Endodermal cell (in vitro differentiated cells): ENCODE measurements at regions not wholly inside any gene's neighbourhood (a gene's known extent, or its start where the extent isn't known, plus 50 kb on each side); places are given as distances from the start of the nearest gene placed in this dataset.

Experiments
- DNase-seq: peaks from one replicate; pipeline ENCODE4 v3.0.0-alpha.2; 2017
- H3K27ac ChIP-seq: 2 replicates; pipeline ENCODE4 v1.5.1; 2013; ENCODE audit warnings: mild to moderate bottlenecking, low read depth, low read length, moderate library complexity
- H3K27me3 ChIP-seq: 2 replicates; pipeline ENCODE4 v1.6.1; 2013; ENCODE audit warnings: mild to moderate bottlenecking, low read length, moderate library complexity; ENCODE audit not compliant: insufficient read depth, control insufficient read depth, poor library complexity, severe bottlenecking
- H3K36me3 ChIP-seq: 2 replicates; pipeline ENCODE4 v1.7.0; 2013; ENCODE audit warnings: mild to moderate bottlenecking, low read length, moderate library complexity; ENCODE audit not compliant: control insufficient read depth, insufficient read depth
- H3K4me1 ChIP-seq: one replicate; pipeline ENCODE4 v1.7.0; 2013; ENCODE audit warnings: low read length; ENCODE audit not compliant: control insufficient read depth, insufficient read depth
- H3K4me3 ChIP-seq: 2 replicates; pipeline ENCODE4 v1.5.1; 2013; ENCODE audit warnings: mild to moderate bottlenecking, low read length, moderate library complexity
- H3K9ac ChIP-seq: 2 replicates; pipeline ENCODE4 v1.6.1; 2013; ENCODE audit warnings: mild to moderate bottlenecking, low read length, moderate library complexity; ENCODE audit not compliant: poor library complexity, severe bottlenecking; ENCODE audit errors: extremely low read depth
- H3K9me3 ChIP-seq: 2 replicates; pipeline ENCODE4 v1.6.1; 2013; ENCODE audit warnings: mild to moderate bottlenecking, low read length, moderate library complexity; ENCODE audit not compliant: control insufficient read depth
- H3K27ac Mint-ChIP-seq: 2 replicates; pipeline ENCODE4 v1.8.0; 2020; ENCODE audit warnings: mixed read lengths
- H3K27me3 Mint-ChIP-seq: 2 replicates; pipeline ENCODE4 v1.8.0; 2021; ENCODE audit warnings: mild to moderate bottlenecking, mixed read lengths; ENCODE audit not compliant: insufficient read depth
- H3K36me3 Mint-ChIP-seq: 2 replicates; pipeline ENCODE4 v1.8.0; 2020; ENCODE audit warnings: low read depth, mixed read lengths
- H3K4me1 Mint-ChIP-seq: 2 replicates; pipeline ENCODE4 v1.8.0; 2020; ENCODE audit warnings: mixed read lengths
- H3K4me3 Mint-ChIP-seq: 2 replicates; pipeline ENCODE4 v1.8.0; 2020; ENCODE audit warnings: mild to moderate bottlenecking, moderate library complexity, mixed read lengths
- H3K9me3 Mint-ChIP-seq: 2 replicates; pipeline ENCODE4 v1.8.0; 2020; ENCODE audit warnings: mild to moderate bottlenecking, mixed read lengths
- WGBS, 2 experiments: methylation state at CpG; one replicate each; pipeline versions ENCODE4 v1.1.5 to v1.1.7; 2013; ENCODE audit warnings: missing lambda C conversion rate in 2 of 2, mixed read lengths in 1 of 2; ENCODE audit not compliant: insufficient coverage in 1 of 2, insufficient read length in 1 of 2; 5-methylcytosine and 5-hydroxymethylcytosine counted together
- TF ChIP-seq, protein P1 (sequence below): fragments of 200-600 bp; sonication (generic); conservative IDR thresholded peaks from 2 replicates; pipeline ENCODE4 v1.5.0; 2021; ENCODE audit warnings: antibody characterized with exemption, mild to moderate bottlenecking

DNA sequence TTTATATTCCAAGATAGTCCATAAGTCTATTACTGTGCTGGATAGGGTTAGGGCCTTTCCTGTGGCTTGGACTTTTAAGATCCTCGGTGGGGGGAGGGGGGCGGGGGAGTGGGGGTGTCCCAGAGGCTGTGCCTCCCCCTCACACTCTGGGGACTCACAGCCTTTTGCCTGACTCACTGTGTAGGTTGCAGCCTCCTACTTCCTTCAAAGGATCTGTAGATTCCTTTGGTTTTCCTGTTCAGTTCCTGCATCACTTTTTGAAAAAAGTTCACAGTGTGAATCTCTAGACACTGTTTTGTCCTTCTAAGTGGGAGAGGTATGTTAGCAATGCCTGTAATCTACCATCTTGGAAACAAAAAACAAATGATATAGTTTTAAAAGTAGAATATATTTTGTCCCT lies 999.9 kb downstream of the GLUD2 start:
- no peaks in the 10 kb centered on the region for H3K4me1 Mint-ChIP-seq
- H3K4me3 Mint-ChIP-seq, result no peak overlapping the region
- no peaks in the 10 kb centered on the region for H3K9me3 ChIP-seq
- H3K4me3 ChIP-seq, result no peak overlapping the region
- H3K9me3 Mint-ChIP-seq, result peaks cover 28% of the 10 kb centered on the region
- H3K36me3 ChIP-seq, result no peaks in the 10 kb centered on the region
- no peak overlapping the region for H3K9ac ChIP-seq
- WGBS, 2 experiments, result no CpG with 5 or more reads among the region's 2 CpGs
- no peak for DNase-seq
- H3K27me3 Mint-ChIP-seq, result no peaks in the 10 kb centered on the region
- H3K27me3 ChIP-seq, result no peaks in the 10 kb centered on the region
- H3K4me1 ChIP-seq, result no peaks in the 10 kb centered on the region
- no peak overlapping the region for H3K27ac Mint-ChIP-seq
- H3K36me3 Mint-ChIP-seq, result no peaks in the 10 kb centered on the region
- TF ChIP-seq, protein P1, sequence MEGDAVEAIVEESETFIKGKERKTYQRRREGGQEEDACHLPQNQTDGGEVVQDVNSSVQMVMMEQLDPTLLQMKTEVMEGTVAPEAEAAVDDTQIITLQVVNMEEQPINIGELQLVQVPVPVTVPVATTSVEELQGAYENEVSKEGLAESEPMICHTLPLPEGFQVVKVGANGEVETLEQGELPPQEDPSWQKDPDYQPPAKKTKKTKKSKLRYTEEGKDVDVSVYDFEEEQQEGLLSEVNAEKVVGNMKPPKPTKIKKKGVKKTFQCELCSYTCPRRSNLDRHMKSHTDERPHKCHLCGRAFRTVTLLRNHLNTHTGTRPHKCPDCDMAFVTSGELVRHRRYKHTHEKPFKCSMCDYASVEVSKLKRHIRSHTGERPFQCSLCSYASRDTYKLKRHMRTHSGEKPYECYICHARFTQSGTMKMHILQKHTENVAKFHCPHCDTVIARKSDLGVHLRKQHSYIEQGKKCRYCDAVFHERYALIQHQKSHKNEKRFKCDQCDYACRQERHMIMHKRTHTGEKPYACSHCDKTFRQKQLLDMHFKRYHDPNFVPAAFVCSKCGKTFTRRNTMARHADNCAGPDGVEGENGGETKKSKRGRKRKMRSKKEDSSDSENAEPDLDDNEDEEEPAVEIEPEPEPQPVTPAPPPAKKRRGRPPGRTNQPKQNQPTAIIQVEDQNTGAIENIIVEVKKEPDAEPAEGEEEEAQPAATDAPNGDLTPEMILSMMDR, result no peak
- no peak overlapping the region for H3K27ac ChIP-seq

DNA sequence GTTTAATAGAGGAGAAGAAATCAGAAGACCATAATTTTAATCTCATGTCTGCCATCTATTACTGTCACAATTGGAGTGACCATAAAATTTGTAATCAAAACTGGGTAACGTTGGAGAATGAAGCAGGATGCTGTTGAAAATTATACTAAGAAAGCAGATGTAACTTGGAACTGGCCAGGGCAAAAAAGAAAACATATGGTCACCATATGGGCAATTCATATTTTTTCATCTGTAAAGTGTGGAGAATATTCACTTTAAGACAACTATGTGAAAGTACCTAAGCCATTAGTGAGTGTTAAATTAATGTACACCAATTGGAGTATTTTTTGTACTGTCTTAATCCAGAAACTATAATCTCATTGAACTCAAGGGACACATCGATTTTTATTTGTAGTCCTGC lies 1008.0 kb downstream of the GLUD2 start:
- DNase-seq, result no peak
- no peak overlapping the region for H3K4me3 ChIP-seq
- Mint-ChIP-seq H3K27ac (no peak overlapping the region), H3K4me3 (no peak overlapping the region), H3K27me3 (no peaks in the 10 kb centered on the region), H3K36me3 (no peaks in the 10 kb centered on the region), H3K9me3 (peaks cover 7% of the 10 kb centered on the region), H3K4me1 (no peaks in the 10 kb centered on the region)
- TF ChIP-seq, protein P1, result no peak
- H3K27ac ChIP-seq, result no peak overlapping the region
- 96% methylated on average over 2 of the region's 2 CpGs; no CpG with 5 or more reads in 1 of the 2 experiments for WGBS, 2 experiments
- no peaks in the 10 kb centered on the region for H3K36me3 ChIP-seq
- no peaks in the 10 kb centered on the region for H3K9me3 ChIP-seq
- no peak overlapping the region for H3K9ac ChIP-seq
- no peaks in the 10 kb centered on the region for H3K4me1 ChIP-seq
- H3K27me3 ChIP-seq, result no peaks in the 10 kb centered on the region

GRCh38 chrX:122055979-122056715 lies 1008.7 kb downstream of the GLUD2 start:
- H3K4me3 ChIP-seq, result no peak overlapping the region
- no peaks in the 10 kb centered on the region for H3K27me3 Mint-ChIP-seq
- 96% methylated on average over 2 of the region's 2 CpGs; no CpG with 5 or more reads in 1 of the 2 experiments for WGBS, 2 experiments
- TF ChIP-seq, protein P1, result no peak
- H3K9me3 ChIP-seq, result no peaks in the 10 kb centered on the region
- peaks cover 7% of the 10 kb centered on the region for H3K9me3 Mint-ChIP-seq
- H3K4me1 Mint-ChIP-seq, result no peaks in the 10 kb centered on the region
- H3K27ac ChIP-seq, result no peak overlapping the region
- no peaks in the 10 kb centered on the region for H3K36me3 ChIP-seq
- DNase-seq, result no peak
- no peaks in the 10 kb centered on the region for H3K36me3 Mint-ChIP-seq
- H3K9ac ChIP-seq, result no peak overlapping the region
- H3K4me3 Mint-ChIP-seq, result no peak overlapping the region
- H3K27ac Mint-ChIP-seq, result no peak overlapping the region
- no peaks in the 10 kb centered on the region for H3K4me1 ChIP-seq
- H3K27me3 ChIP-seq, result no peaks in the 10 kb centered on the region
